WTC11 (cell line): ENCODE measurements at regions not wholly inside any gene's neighbourhood (a gene's known extent, or its start where the extent isn't known, plus 50 kb on each side); places are given as distances from the start of the nearest gene placed in this dataset.

ENCODE experiments used
- AR ChIP-seq: fragments of 250-450 bp; sonication (Bioruptor Pico); IDR thresholded peaks from 2 replicates; pipeline ENCODE4 v1.9.0; 2021; ENCODE audit warnings: mild to moderate bottlenecking
- CTCF ChIP-seq: fragments of 200-600 bp; IDR thresholded peaks from 2 replicates; pipeline ENCODE4 v1.8.0; 2022; ENCODE audit warnings: antibody characterized with exemption
- GABPB1 ChIP-seq: sonication (generic); formaldehyde crosslinking; IDR thresholded peaks from 2 replicates; pipeline ENCODE4 v1.8.1; 2023; ENCODE audit warnings: mild to moderate bottlenecking, missing genetic modification reagents
- OVOL2 ChIP-seq: fragments of 250-450 bp; sonication (Bioruptor Pico); IDR thresholded peaks from 2 replicates; pipeline ENCODE4 v1.9.0; 2021; ENCODE audit warnings: mild to moderate bottlenecking, borderline replicate concordance
- RELA ChIP-seq: sonication (generic); formaldehyde crosslinking; IDR thresholded peaks from 2 replicates; pipeline ENCODE4 v1.8.1; 2022; ENCODE audit warnings: missing genetic modification reagents, mild to moderate bottlenecking, borderline replicate concordance
- USF1 ChIP-seq: sonication (generic); formaldehyde crosslinking; IDR thresholded peaks from 2 replicates; pipeline ENCODE4 v1.8.0; 2022; ENCODE audit warnings: mild to moderate bottlenecking, missing genetic modification reagents
- USF2 ChIP-seq: sonication (generic); formaldehyde crosslinking; IDR thresholded peaks from 2 replicates; pipeline ENCODE4 v1.8.1; 2023; ENCODE audit warnings: mild to moderate bottlenecking, missing genetic modification reagents, moderate library complexity

GRCh38 chr2:147368306-147368705 is 476.5 kb upstream of the ACVR2A start:
- TF ChIP-seq USF2 (CRISPR knock-in tag) (no peak), RELA (CRISPR knock-in tag) (no peak), CTCF (no peak), AR (CRISPR knock-in tag) (no peak), USF1 (CRISPR knock-in tag) (no peak), OVOL2 (CRISPR knock-in tag) (no peak), GABPB1 (CRISPR knock-in tag) (no peak)
